ENCODE measurements at regions not wholly inside any gene's neighbourhood (a gene's known extent, or its start where the extent isn't known, plus 50 kb on each side); places are given as distances from the start of the nearest gene placed in this dataset.

GRCh38 chr2:5905661-5906060 is 213.5 kb downstream of the SOX11 start:
- no peak for TF ChIP-seq CTCF (IDR thresholded peaks at IDR 0.05)
- no peak for TF ChIP-seq TCF7L2 (IDR thresholded peaks at IDR 0.05; ENCODE audit: low read depth, low read length)
